Transverse colon (tissue), 4 donors: ENCODE measurements at regions not wholly inside any gene's neighbourhood (a gene's known extent, or its start where the extent isn't known, plus 50 kb on each side); places are given as distances from the start of the nearest gene placed in this dataset.

Experiments
- CTCF ChIP-seq, 5 experiments: fragments of 200-600 bp in 3 of 5; fragments of 450-650 bp in 2 of 5; sonication (generic) in 3 of 5; IDR thresholded peaks; 1 replicate in 2 of 5; 2 replicates in 3 of 5; pipeline ENCODE4 v1.5.1; 2016 to 2017; ENCODE audit warnings: antibody characterized with exemption in 5 of 5, inconsistent platforms in 3 of 5, mild to moderate bottlenecking in 2 of 5, moderate library complexity in 1 of 5
- EP300 ChIP-seq: sonication (generic); formaldehyde crosslinking; IDR thresholded peaks from one replicate; pipeline ENCODE4 v1.6.1; 2017; ENCODE audit warnings: antibody characterized with exemption, low read depth
- POLR2A ChIP-seq: fragments of 450-650 bp; IDR thresholded peaks from one replicate; pipeline ENCODE4 v1.6.1; 2016; ENCODE audit warnings: antibody characterized with exemption, mild to moderate bottlenecking, moderate library complexity
- POLR2AphosphoS5 ChIP-seq, 3 donors: sonication (generic); formaldehyde crosslinking; IDR thresholded peaks; one replicate each; pipeline ENCODE4 v1.6.1; 2016; ENCODE audit warnings: antibody characterized with exemption in 3 of 3

- TF ChIP-seq EP300 (no peak), CTCF (IDR thresholded peaks at IDR 0.05) (no peak), POLR2A (no peak), POLR2AphosphoS5 (IDR thresholded peaks at IDR 0.05) (no peak)
Observed at GRCh38 chr10:117718986-117719920, 176.7 kb downstream of the EMX2 start.
